H9 (cell line): ENCODE measurements at regions not wholly inside any gene's neighbourhood (a gene's known extent, or its start where the extent isn't known, plus 50 kb on each side); places are given as distances from the start of the nearest gene placed in this dataset.
"Not testable (repeated sequence)": the region's sequence is repeated elsewhere in the genome, so short reads cannot be mapped to it uniquely, and the experiment has no call there.

ENCODE experiments used
- DNase-seq: peaks from one replicate; pipeline ENCODE4 v3.0.0-alpha.2; 2017
- H2AFZ ChIP-seq: one replicate; pipeline ENCODE4 v1.6.1; 2013; ENCODE audit warnings: mild to moderate bottlenecking, low read length, control low read depth, moderate library complexity
- H2AK5ac ChIP-seq: 2 replicates; pipeline ENCODE4 v1.6.1; 2013; ENCODE audit warnings: low read length, control low read depth, mixed read lengths; ENCODE audit not compliant: insufficient read length
- H2BK120ac ChIP-seq: one replicate; pipeline ENCODE4 v1.6.1; 2013; ENCODE audit warnings: low read depth, mild to moderate bottlenecking, low read length, control low read depth, inconsistent platforms; ENCODE audit not compliant: poor library complexity, severe bottlenecking
- H2BK12ac ChIP-seq: 2 replicates; pipeline ENCODE4 v1.6.1; 2013; ENCODE audit warnings: low read length, control low read depth, mixed read lengths, low read depth; ENCODE audit not compliant: insufficient read length
- H2BK15ac ChIP-seq: 2 replicates; pipeline ENCODE4 v1.6.1; 2013; ENCODE audit warnings: low read depth, low read length, control low read depth
- H2BK20ac ChIP-seq: one replicate; pipeline ENCODE4 v1.6.1; 2013; ENCODE audit warnings: low read depth, mild to moderate bottlenecking, low read length, control low read depth, inconsistent platforms; ENCODE audit not compliant: poor library complexity, severe bottlenecking
- H2BK5ac ChIP-seq: 2 replicates; pipeline ENCODE4 v1.6.1; 2013; ENCODE audit warnings: low read length, control low read depth, mixed read lengths; ENCODE audit not compliant: insufficient read length
- H3K14ac ChIP-seq: 2 replicates; pipeline ENCODE4 v1.6.1; 2013; ENCODE audit warnings: low read length, control low read depth; ENCODE audit not compliant: insufficient read depth
- H3K18ac ChIP-seq: 2 replicates; pipeline ENCODE4 v1.6.1; 2013; ENCODE audit warnings: low read depth, mild to moderate bottlenecking, mixed read lengths, low read length, control low read depth; ENCODE audit not compliant: insufficient read length
- H3K23ac ChIP-seq: 2 replicates; pipeline ENCODE4 v1.6.1; 2013; ENCODE audit warnings: low read length, control low read depth, mixed read lengths, low read depth; ENCODE audit not compliant: insufficient read length
- H3K23me2 ChIP-seq: 2 replicates; pipeline ENCODE4 v1.6.1; 2013; ENCODE audit warnings: low read depth, mild to moderate bottlenecking, mixed read lengths, low read length, control low read depth; ENCODE audit not compliant: insufficient read length, poor library complexity, severe bottlenecking
- H3K27ac ChIP-seq: 2 replicates; pipeline ENCODE4 v1.5.1; 2013; ENCODE audit warnings: low read length, control low read depth, mixed read lengths, low read depth; ENCODE audit not compliant: insufficient read length
- H3K27me3 ChIP-seq: 2 replicates; pipeline ENCODE4 v1.6.1; 2013; ENCODE audit warnings: low read length, control low read depth, inconsistent platforms; ENCODE audit not compliant: insufficient read depth
- H3K4ac ChIP-seq: 2 replicates; pipeline ENCODE4 v1.6.1; 2013; ENCODE audit warnings: low read depth, mild to moderate bottlenecking, control low read depth, inconsistent platforms, low read length, moderate library complexity
- H3K4me1 ChIP-seq: 2 replicates; pipeline ENCODE4 v1.6.1; 2013; ENCODE audit warnings: low read length, control low read depth, inconsistent platforms; ENCODE audit not compliant: insufficient read depth
- H3K4me2 ChIP-seq: 2 replicates; pipeline ENCODE4 v1.6.1; 2013; ENCODE audit warnings: low read length, control low read depth, mixed read lengths; ENCODE audit not compliant: insufficient read length, insufficient read depth
- H3K56ac ChIP-seq: 2 replicates; pipeline ENCODE4 v1.6.1; 2013; ENCODE audit warnings: low read depth, mild to moderate bottlenecking, mixed read lengths, low read length, control low read depth; ENCODE audit not compliant: insufficient read length
- H3K79me1 ChIP-seq: 2 replicates; pipeline ENCODE4 v1.6.1; 2013; ENCODE audit warnings: low read depth, mild to moderate bottlenecking, moderate library complexity, low read length, control low read depth, inconsistent platforms; ENCODE audit not compliant: insufficient read depth, poor library complexity, severe bottlenecking
- H3K79me2 ChIP-seq: 2 replicates; pipeline ENCODE4 v1.6.1; 2013; ENCODE audit warnings: low read length, control low read depth, inconsistent platforms; ENCODE audit not compliant: insufficient read depth
- H3K9ac ChIP-seq: 2 replicates; pipeline ENCODE4 v1.6.1; 2013; ENCODE audit warnings: low read length, control low read depth, mixed read lengths; ENCODE audit not compliant: insufficient read length; ENCODE audit errors: extremely low read depth
- H3K9me3 ChIP-seq: one replicate; pipeline ENCODE4 v1.6.1; 2013; ENCODE audit warnings: low read depth, low read length, inconsistent platforms; ENCODE audit not compliant: control insufficient read depth
- H3T11ph ChIP-seq: one replicate; pipeline ENCODE4 v1.6.1; 2013; ENCODE audit warnings: mild to moderate bottlenecking, low read length, control low read depth, inconsistent platforms
- H4K20me1 ChIP-seq: one replicate; pipeline ENCODE4 v1.6.1; 2013; ENCODE audit not compliant: control insufficient read depth, insufficient read length, insufficient read depth
- H4K5ac ChIP-seq: 2 replicates; pipeline ENCODE4 v1.6.1; 2013; ENCODE audit warnings: low read depth, mild to moderate bottlenecking, mixed read lengths, low read length, control low read depth; ENCODE audit not compliant: insufficient read length
- H4K8ac ChIP-seq: replicated peaks from 2 replicates; pipeline ENCODE4 v1.6.1; 2013; ENCODE audit warnings: low read length, control low read depth, mixed read lengths, low read depth; ENCODE audit not compliant: insufficient read length
- H4K91ac ChIP-seq: 2 replicates; pipeline ENCODE4 v1.6.1; 2013; ENCODE audit warnings: low read depth, mild to moderate bottlenecking, moderate library complexity, mixed read lengths, low read length, control low read depth; ENCODE audit not compliant: insufficient read length
- H3K27ac Mint-ChIP-seq, 3 experiments: 2 replicates in 2 of 3; 3 replicates in 1 of 3; pipeline ENCODE4 v1.8.0; 2020 to 2021; ENCODE audit warnings: mixed read lengths in 3 of 3, mild to moderate bottlenecking in 1 of 3, moderate library complexity in 1 of 3
- H3K27me3 Mint-ChIP-seq: 2 replicates; pipeline ENCODE4 v1.8.0; 2021; ENCODE audit warnings: low read depth, mild to moderate bottlenecking, moderate library complexity, mixed read lengths
- H3K36me3 Mint-ChIP-seq, 3 experiments: 2 replicates in 2 of 3; 3 replicates in 1 of 3; pipeline ENCODE4 v1.8.0; 2020 to 2021; ENCODE audit warnings: low read depth in 3 of 3, mixed read lengths in 3 of 3; ENCODE audit not compliant: insufficient read depth in 1 of 3
- H3K4me1 Mint-ChIP-seq, 2 experiments: 2 replicates each; pipeline ENCODE4 v1.8.0; 2020; ENCODE audit warnings: mixed read lengths in 2 of 2
- H3K4me3 Mint-ChIP-seq, 2 experiments: 2 replicates in 1 of 2; 3 replicates in 1 of 2; pipeline ENCODE4 v1.8.0; 2020 to 2021; ENCODE audit warnings: mild to moderate bottlenecking in 2 of 2, mixed read lengths in 2 of 2, moderate library complexity in 1 of 2
- H3K9me3 Mint-ChIP-seq, 2 experiments: 2 replicates in 1 of 2; 3 replicates in 1 of 2; pipeline ENCODE4 v1.8.0; 2020; ENCODE audit warnings: mild to moderate bottlenecking in 2 of 2, mixed read lengths in 2 of 2, moderate library complexity in 1 of 2
- CTCF ChIP-seq: fragments of 200-600 bp; sonication (generic); conservative IDR thresholded peaks from 3 replicates; pipeline ENCODE4 v1.8.0; 2021; ENCODE audit warnings: antibody characterized with exemption, mild to moderate bottlenecking
- WGBS: extraction: QIAGEN DNeasy Blood & Tissue Kit; methylation state at CpG from one replicate; pipeline ENCODE4 v1.1.7; 2013; ENCODE audit warnings: missing lambda C conversion rate, low lambda C conversion rate, mixed read lengths; ENCODE audit not compliant: insufficient read length; ENCODE audit errors: extremely low coverage; 5-methylcytosine and 5-hydroxymethylcytosine counted together

DNA sequence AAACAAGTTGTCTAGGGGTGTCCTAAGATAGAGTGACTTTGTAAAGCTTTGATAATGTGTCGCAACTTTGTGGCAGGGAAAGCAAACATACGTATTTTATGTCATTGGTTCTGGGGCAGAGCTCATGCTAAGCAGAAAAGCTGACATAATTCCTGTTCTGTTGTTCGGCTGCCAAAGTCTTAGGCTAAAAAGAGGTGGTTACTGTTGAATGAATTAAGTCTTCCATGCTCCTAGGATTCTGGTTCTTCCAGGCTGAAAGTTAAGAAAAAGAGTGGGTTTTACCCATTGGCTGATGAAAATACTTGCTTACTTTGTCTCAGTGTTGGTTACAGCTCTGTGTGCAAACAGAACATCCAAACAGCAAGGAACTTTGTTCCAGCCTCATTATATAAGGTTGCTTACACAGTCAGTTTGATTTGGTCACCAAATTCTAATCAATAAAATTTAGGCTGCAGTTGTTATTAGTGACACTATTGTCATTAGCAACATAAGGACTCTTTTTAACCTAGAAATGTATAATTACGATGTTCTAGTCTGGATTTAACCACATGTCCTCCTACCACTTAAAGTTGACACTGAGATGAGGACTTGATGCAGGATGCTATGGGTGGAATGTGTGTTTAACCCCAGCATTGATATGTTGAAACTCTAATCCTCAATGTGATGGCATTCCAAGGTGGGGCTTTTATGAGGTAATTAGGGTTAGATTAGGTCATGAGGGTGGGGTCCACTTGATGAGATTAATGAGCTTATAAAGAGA, 114.0 kb upstream of the GOT2 start:
- Histone ChIP-seq H3K4me2 (no peak overlapping the region), H3K18ac (no peak overlapping the region), H4K91ac (no peak overlapping the region), H3K4me1 (peaks cover 2% of the 10 kb centered on the region; the same call in 1 of the 2 replicates), H3K79me2 (no peaks in the 10 kb centered on the region), H3K14ac (no peak overlapping the region), H3K23ac (no peak overlapping the region), H3K27ac (no peak overlapping the region), H2BK15ac (no peak overlapping the region; the same call in 1 of the 2 replicates), H3K23me2 (no peaks in the 10 kb centered on the region), H3K4ac (no peak overlapping the region), H3K56ac (no peak overlapping the region), H4K8ac (no peak overlapping the region), H2BK120ac (no peak overlapping the region), H2BK20ac (no peak overlapping the region), H2BK5ac (no peak overlapping the region), H3K9me3 (no peaks in the 10 kb centered on the region), H2AK5ac (no peak overlapping the region), H3K27me3 (no peaks in the 10 kb centered on the region), H4K20me1 (no peaks in the 10 kb centered on the region), H4K5ac (no peak overlapping the region), H3K79me1 (no peaks in the 10 kb centered on the region), H2AFZ (no peak overlapping the region), H3T11ph (no peak overlapping the region), H2BK12ac (no peak overlapping the region), H3K9ac (no peak overlapping the region)
- no peak overlapping the region for H3K27ac Mint-ChIP-seq
- peaks cover 9 to 12% of the 10 kb centered on the region in 2 experiments for H3K9me3 Mint-ChIP-seq
- TF ChIP-seq CTCF = no peak
- no peak overlapping the region for H3K4me3 Mint-ChIP-seq
- no CpG with 5 or more reads among the region's 4 CpGs for WGBS
- no peaks in the 10 kb centered on the region for H3K27me3 Mint-ChIP-seq
- DNase-seq = no peak
- peaks cover 6 to 12% (median 10%) of the 10 kb centered on the region in 3 experiments; a peak in 6 of 7 replicates for H3K36me3 Mint-ChIP-seq
- peaks cover 15 to 22% of the 10 kb centered on the region in 2 experiments for H3K4me1 Mint-ChIP-seq

DNA sequence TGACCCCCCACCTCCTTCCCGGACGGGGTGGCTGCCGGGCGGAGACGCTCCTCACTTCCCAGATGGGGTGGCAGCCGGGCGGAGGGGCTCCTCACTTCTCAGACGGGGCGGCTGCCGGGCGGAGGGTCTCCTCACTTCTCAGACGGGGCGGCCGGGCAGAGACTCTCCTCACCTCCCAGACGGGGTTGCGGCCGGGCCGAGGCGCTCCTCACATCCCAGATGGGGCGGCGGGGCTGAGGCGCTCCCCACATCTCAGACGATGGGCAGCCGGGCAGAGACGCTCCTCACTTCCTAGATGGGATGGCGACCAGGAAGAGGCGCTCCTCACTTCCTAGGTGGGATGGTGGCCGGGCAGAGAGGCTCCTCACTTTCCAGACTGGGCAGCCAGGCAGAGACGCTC, 112.1 kb upstream of the GOT2 start:
- not testable (repeated sequence) for DNase-seq, H2BK120ac ChIP-seq, H2BK20ac ChIP-seq, H2AFZ ChIP-seq, H3K4ac ChIP-seq, H3K27me3 ChIP-seq, H3K56ac ChIP-seq, H3K18ac ChIP-seq, H4K91ac ChIP-seq, H3K27me3 Mint-ChIP-seq, H3K4me1 ChIP-seq, H3K27ac Mint-ChIP-seq, H2BK15ac ChIP-seq, H3K27ac ChIP-seq, H3K9ac ChIP-seq, H3K4me2 ChIP-seq, H4K20me1 ChIP-seq, H4K8ac ChIP-seq, H3T11ph ChIP-seq, H3K14ac ChIP-seq, H2BK12ac ChIP-seq, H2BK5ac ChIP-seq, H3K79me1 ChIP-seq, H4K5ac ChIP-seq, H3K23ac ChIP-seq, H3K79me2 ChIP-seq, H3K23me2 ChIP-seq, H3K9me3 ChIP-seq, H3K4me3 Mint-ChIP-seq, H2AK5ac ChIP-seq
- Mint-ChIP-seq H3K4me1 (peaks cover 15 to 22% of the 10 kb centered on the region in 2 experiments), H3K36me3 (peaks cover 6 to 12% (median 10%) of the 10 kb centered on the region in 3 experiments; a peak in 6 of 7 replicates), H3K9me3 (peaks cover 9 to 12% of the 10 kb centered on the region in 2 experiments)
- no CpG with 5 or more reads among the region's 29 CpGs for WGBS
